ENCODE measurements at regions not wholly inside any gene's neighbourhood (a gene's known extent, or its start where the extent isn't known, plus 50 kb on each side); places are given as distances from the start of the nearest gene placed in this dataset.
"Not testable (repeated sequence)": the region's sequence is repeated elsewhere in the genome, so short reads cannot be mapped to it uniquely, and the experiment has no call there.

DNA sequence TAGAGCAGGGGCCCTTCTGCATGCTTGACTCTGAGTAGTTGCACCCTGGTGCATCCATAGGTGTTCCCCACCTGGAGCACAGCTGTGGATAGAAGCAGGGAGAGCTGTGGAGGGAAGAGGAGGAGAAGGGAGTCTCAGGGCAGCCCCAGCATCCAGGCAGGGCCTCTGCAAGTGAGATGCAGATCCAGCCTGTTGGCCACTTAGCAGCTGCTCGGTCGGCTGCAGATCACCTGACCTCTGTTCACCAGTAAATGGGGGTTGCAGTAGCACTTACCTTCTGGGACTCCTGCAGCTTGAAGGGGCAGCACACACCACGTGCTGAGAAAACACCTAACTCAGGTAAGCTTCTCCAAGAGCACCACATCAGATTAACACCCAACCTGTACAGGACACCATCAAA is 302.1 kb downstream of the CACNA1B start:
- H3K18ac ChIP-seq (ENCODE audit: low read length); H3K4me1 ChIP-seq (ENCODE audit: control insufficient read depth in 1 of 2, insufficient read depth in 2 of 2, low read length in 2 of 2); H3K23ac ChIP-seq (ENCODE audit: low read length); H2BK120ac ChIP-seq (ENCODE audit: insufficient read depth, low read length, poor library complexity); H3K4ac ChIP-seq (ENCODE audit: low read depth, low read length); H3K9ac ChIP-seq (ENCODE audit: low read length); H3K79me2 ChIP-seq (ENCODE audit: control insufficient read depth, insufficient read depth, low read length, poor library complexity); H3K14ac ChIP-seq (ENCODE audit: low read length); H4K8ac ChIP-seq (ENCODE audit: low read depth, low read length); H3K36me3 ChIP-seq (ENCODE audit: control insufficient read depth in 1 of 2, insufficient read depth in 2 of 2, low read length in 2 of 2); H2BK5ac ChIP-seq (ENCODE audit: low read depth, low read length, poor library complexity); H2BK12ac ChIP-seq (ENCODE audit: low read length); H3K27ac ChIP-seq (ENCODE audit: low read depth, low read length); H3K79me1 ChIP-seq (ENCODE audit: low read length); H2AFZ ChIP-seq (ENCODE audit: insufficient read depth, low read length, poor library complexity); H4K12ac ChIP-seq (ENCODE audit: low read depth, low read length); H2AK5ac ChIP-seq (ENCODE audit: low read length); DNase-seq; H4K91ac ChIP-seq (ENCODE audit: low read depth, low read length); H3K4me3 ChIP-seq (ENCODE audit: low read depth, low read length); H3K4me2 ChIP-seq (ENCODE audit: low read length); H3K27me3 ChIP-seq (ENCODE audit: insufficient read depth, low read length): not testable (repeated sequence)
- WGBS (ENCODE audit: extremely low coverage, insufficient coverage, insufficient read length) = no CpG with 5 or more reads among the region's 3 CpGs
- peaks cover 23% of the 10 kb centered on the region for H3K9me3 ChIP-seq (ENCODE audit: insufficient read depth, low read depth, low read length)

- H4K12ac ChIP-seq (ENCODE audit: low read depth, low read length); H2AK5ac ChIP-seq (ENCODE audit: low read length); H2BK120ac ChIP-seq (ENCODE audit: insufficient read depth, low read length, poor library complexity); H2AFZ ChIP-seq (ENCODE audit: insufficient read depth, low read length, poor library complexity); H3K27ac ChIP-seq (ENCODE audit: low read depth, low read length); H3K18ac ChIP-seq (ENCODE audit: low read length); H3K9ac ChIP-seq (ENCODE audit: low read length); H3K4ac ChIP-seq (ENCODE audit: low read depth, low read length); H3K27me3 ChIP-seq (ENCODE audit: insufficient read depth, low read length); H3K23ac ChIP-seq (ENCODE audit: low read length); DNase-seq; H3K79me1 ChIP-seq (ENCODE audit: low read length); H3K4me2 ChIP-seq (ENCODE audit: low read length); H2BK12ac ChIP-seq (ENCODE audit: low read length); H3K36me3 ChIP-seq (ENCODE audit: control insufficient read depth in 1 of 2, insufficient read depth in 2 of 2, low read length in 2 of 2); H3K4me1 ChIP-seq (ENCODE audit: control insufficient read depth in 1 of 2, insufficient read depth in 2 of 2, low read length in 2 of 2); H3K79me2 ChIP-seq (ENCODE audit: control insufficient read depth, insufficient read depth, low read length, poor library complexity); H4K91ac ChIP-seq (ENCODE audit: low read depth, low read length); H2BK5ac ChIP-seq (ENCODE audit: low read depth, low read length, poor library complexity); H4K8ac ChIP-seq (ENCODE audit: low read depth, low read length); H3K4me3 ChIP-seq (ENCODE audit: low read depth, low read length); H3K14ac ChIP-seq (ENCODE audit: low read length): not testable (repeated sequence)
- no CpG with 5 or more reads among the region's 1 CpG for WGBS (ENCODE audit: extremely low coverage, insufficient coverage, insufficient read length)
- peaks cover 17% of the 10 kb centered on the region for H3K9me3 ChIP-seq (ENCODE audit: insufficient read depth, low read depth, low read length)
Measured at GRCh38 chr9:138181963-138182362, 304.4 kb downstream of the CACNA1B start.

DNA sequence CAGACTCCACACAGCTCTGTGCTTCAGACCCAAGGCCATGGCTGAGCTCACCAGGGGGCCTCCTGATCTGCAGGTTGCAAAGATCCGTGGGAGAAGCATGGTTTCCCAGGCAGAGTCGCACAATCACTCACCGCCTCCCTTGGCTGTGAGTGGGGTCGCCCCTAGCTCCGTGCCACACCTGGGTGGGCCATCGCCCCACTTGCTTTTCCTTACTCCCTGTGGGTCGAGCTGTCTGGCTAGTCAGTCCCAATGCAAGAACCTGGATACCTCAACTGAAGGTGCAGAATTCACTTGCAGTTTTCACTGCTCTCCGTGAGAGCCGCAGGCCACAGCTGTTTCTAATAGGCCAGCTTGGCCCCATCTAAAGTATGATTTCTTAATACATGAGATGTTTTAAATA is 319.6 kb downstream of the CACNA1B start:
- H3K14ac ChIP-seq (ENCODE audit: low read length); H3K27ac ChIP-seq (ENCODE audit: low read depth, low read length); H3K27me3 ChIP-seq (ENCODE audit: insufficient read depth, low read length): not testable (repeated sequence)

GRCh38 chr9:138198963-138199362 is 321.4 kb downstream of the CACNA1B start:
- H3K9ac ChIP-seq (ENCODE audit: low read length); H2AFZ ChIP-seq (ENCODE audit: insufficient read depth, low read length, poor library complexity); H3K27ac ChIP-seq (ENCODE audit: low read depth, low read length); H3K23ac ChIP-seq (ENCODE audit: low read length); H3K14ac ChIP-seq (ENCODE audit: low read length); H2AK5ac ChIP-seq (ENCODE audit: low read length); H3K18ac ChIP-seq (ENCODE audit: low read length); H3K36me3 ChIP-seq (ENCODE audit: control insufficient read depth in 1 of 2, insufficient read depth in 2 of 2, low read length in 2 of 2); H3K4me3 ChIP-seq (ENCODE audit: low read depth, low read length); H3K27me3 ChIP-seq (ENCODE audit: insufficient read depth, low read length); H2BK12ac ChIP-seq (ENCODE audit: low read length); H2BK120ac ChIP-seq (ENCODE audit: insufficient read depth, low read length, poor library complexity); H3K4ac ChIP-seq (ENCODE audit: low read depth, low read length); H3K4me2 ChIP-seq (ENCODE audit: low read length); DNase-seq; H3K4me1 ChIP-seq (ENCODE audit: control insufficient read depth in 1 of 2, insufficient read depth in 2 of 2, low read length in 2 of 2); H2BK5ac ChIP-seq (ENCODE audit: low read depth, low read length, poor library complexity); H3K79me1 ChIP-seq (ENCODE audit: low read length); H3K79me2 ChIP-seq (ENCODE audit: control insufficient read depth, insufficient read depth, low read length, poor library complexity); H4K12ac ChIP-seq (ENCODE audit: low read depth, low read length); H4K8ac ChIP-seq (ENCODE audit: low read depth, low read length); H4K91ac ChIP-seq (ENCODE audit: low read depth, low read length): not testable (repeated sequence)
- WGBS (ENCODE audit: extremely low coverage, insufficient coverage, insufficient read length) = no CpG with 5 or more reads among the region's 1 CpG
- H3K9me3 ChIP-seq (ENCODE audit: insufficient read depth, low read depth, low read length) = peaks cover 11% of the 10 kb centered on the region

More for the DNA sequence above, 319.6 kb downstream of the CACNA1B start:
- H3K4me1 ChIP-seq (ENCODE audit: control insufficient read depth in 1 of 2, insufficient read depth in 2 of 2, low read length in 2 of 2); DNase-seq; H3K4me3 ChIP-seq (ENCODE audit: low read depth, low read length); H2AK5ac ChIP-seq (ENCODE audit: low read length); H3K23ac ChIP-seq (ENCODE audit: low read length); H2BK5ac ChIP-seq (ENCODE audit: low read depth, low read length, poor library complexity); H4K8ac ChIP-seq (ENCODE audit: low read depth, low read length); H3K79me2 ChIP-seq (ENCODE audit: control insufficient read depth, insufficient read depth, low read length, poor library complexity); H3K79me1 ChIP-seq (ENCODE audit: low read length); H4K12ac ChIP-seq (ENCODE audit: low read depth, low read length); H2BK12ac ChIP-seq (ENCODE audit: low read length); H3K36me3 ChIP-seq (ENCODE audit: control insufficient read depth in 1 of 2, insufficient read depth in 2 of 2, low read length in 2 of 2); H3K4me2 ChIP-seq (ENCODE audit: low read length); H3K4ac ChIP-seq (ENCODE audit: low read depth, low read length); H3K18ac ChIP-seq (ENCODE audit: low read length); H3K9ac ChIP-seq (ENCODE audit: low read length); H2AFZ ChIP-seq (ENCODE audit: insufficient read depth, low read length, poor library complexity); H2BK120ac ChIP-seq (ENCODE audit: insufficient read depth, low read length, poor library complexity); H4K91ac ChIP-seq (ENCODE audit: low read depth, low read length): not testable (repeated sequence)
- no CpG with 5 or more reads among the region's 9 CpGs for WGBS (ENCODE audit: extremely low coverage, insufficient coverage, insufficient read length)
- peaks cover 11% of the 10 kb centered on the region for H3K9me3 ChIP-seq (ENCODE audit: insufficient read depth, low read depth, low read length)

All from trophoblast cell (in vitro differentiated cells and primary cell).